ENCODE measurements at regions not wholly inside any gene's neighbourhood (a gene's known extent, or its start where the extent isn't known, plus 50 kb on each side); places are given as distances from the start of the nearest gene placed in this dataset.

GRCh38 chr4:27360790-27361267, 500.2 kb downstream of the STIM2 start:
- intact Hi-C loops (cut with DNase I) = no loop called here
- ATAC-seq (peak in 2 of 4 donors; percentile 30 to 45), DNase-seq (peak in 2 of 5 donors; percentile 5 to 18)
- Histone ChIP-seq H3K36me3 (no peaks in the 10 kb centered on the region), H3K27ac (peak overlapping the region in 2 of 12 donors; percentile 18 to 26), H3K4me1 (peaks cover 0 to 13% (median 0%) of the 10 kb centered on the region in 12 donors), H3K9me3 (no peaks in the 10 kb centered on the region), H3K4me3 (no peak overlapping the region), H3K27me3 (no peaks in the 10 kb centered on the region)
- WGBS, 4 donors = 36 to 48% (median 40%) methylated on average over 7 of the region's 7 CpGs
- TF ChIP-seq POLR2A (IDR thresholded peaks at IDR 0.05) (no peak), CTCF (IDR thresholded peaks at IDR 0.05) (no peak)

- Histone ChIP-seq H3K4me3 (no peak overlapping the region), H3K27ac (no peak overlapping the region), H3K4me1 (peaks cover 0 to 13% (median 0%) of the 10 kb centered on the region in 12 donors), H3K9me3 (no peaks in the 10 kb centered on the region), H3K36me3 (no peaks in the 10 kb centered on the region), H3K27me3 (no peaks in the 10 kb centered on the region)
- DNase-seq = no peak
- intact Hi-C loops (cut with DNase I) = no loop called here
- 72 to 83% (median 76%) methylated on average over 6 of the region's 6 CpGs for WGBS, 4 donors
- TF ChIP-seq POLR2A (IDR thresholded peaks at IDR 0.05) (no peak), CTCF (IDR thresholded peaks at IDR 0.05) (no peak)
- no peak for ATAC-seq
Observed at GRCh38 chr4:27364509-27364908, 503.9 kb downstream of the STIM2 start.

GRCh38 chr4:27366104-27366823, 505.6 kb downstream of the STIM2 start:
- Histone ChIP-seq H3K9me3 (no peaks in the 10 kb centered on the region), H3K4me1 (peaks cover 0 to 4% (median 0%) of the 10 kb centered on the region in 12 donors), H3K36me3 (no peaks in the 10 kb centered on the region), H3K27ac (no peak overlapping the region), H3K4me3 (no peak overlapping the region), H3K27me3 (no peaks in the 10 kb centered on the region)
- ATAC-seq (no peak), DNase-seq (no peak)
- intact Hi-C loops (cut with DNase I) = no loop called here
- WGBS, 4 donors = 35 to 42% (median 38%) methylated on average over 2 of the region's 2 CpGs
- TF ChIP-seq CTCF (IDR thresholded peaks at IDR 0.05) (no peak), POLR2A (IDR thresholded peaks at IDR 0.05) (no peak)

- Histone ChIP-seq H3K27ac (no peak overlapping the region), H3K36me3 (no peaks in the 10 kb centered on the region), H3K9me3 (no peaks in the 10 kb centered on the region), H3K4me1 (no peaks in the 10 kb centered on the region), H3K4me3 (no peak overlapping the region), H3K27me3 (no peaks in the 10 kb centered on the region)
- TF ChIP-seq CTCF (IDR thresholded peaks at IDR 0.05) (no peak), POLR2A (IDR thresholded peaks at IDR 0.05) (no peak)
- DNase-seq (no peak), ATAC-seq (no peak)
- 74 to 94% (median 78%) methylated on average over 1 of the region's 1 CpG for WGBS, 4 donors
- intact Hi-C loops (cut with DNase I) = no loop called here
Observed at GRCh38 chr4:27368781-27369180, 508.1 kb downstream of the STIM2 start.

All from heart left ventricle (tissue), 16 donors.